Cardiac muscle cell (in vitro differentiated cells and primary cell): ENCODE measurements at regions not wholly inside any gene's neighbourhood (a gene's known extent, or its start where the extent isn't known, plus 50 kb on each side); places are given as distances from the start of the nearest gene placed in this dataset.

Experiments
- DNase-seq, 2 donors: peaks; one replicate each; pipeline versions ENCODE4 v3.0.0 to v3.0.0-alpha.2; 2010 to 2017; ENCODE audit warnings: low read depth in 1 of 2, low spot score in 1 of 2
- H3K27ac ChIP-seq: fragments of 200-600 bp; sonication (generic); 2 replicates; pipeline ENCODE4 v1.5.1; 2016
- H3K27me3 ChIP-seq: fragments of 200-600 bp; sonication (generic); 2 replicates; pipeline ENCODE4 v1.6.0; 2016; ENCODE audit warnings: control low read depth
- H3K36me3 ChIP-seq: fragments of 200-600 bp; sonication (generic); 2 replicates; pipeline ENCODE4 v1.5.1; 2016; ENCODE audit warnings: control low read depth
- H3K4me1 ChIP-seq: fragments of 200-600 bp; sonication (generic); 2 replicates; pipeline ENCODE4 v1.8.1; 2017; ENCODE audit warnings: low read depth, mild to moderate bottlenecking, mixed run types
- H3K4me3 ChIP-seq: fragments of 200-600 bp; sonication (generic); 2 replicates; pipeline ENCODE4 v1.5.1; 2016; ENCODE audit warnings: mild to moderate bottlenecking
- H3K9me3 ChIP-seq: fragments of 200-600 bp; sonication (generic); 2 replicates; pipeline ENCODE4 v1.5.1; 2017; ENCODE audit warnings: low read depth, mild to moderate bottlenecking, control low read depth
- TF ChIP-seq, protein P1 (sequence below): IDR thresholded peaks from 2 replicates; pipeline ENCODE4 v1.5.1; 2012; ENCODE audit warnings: low read depth, mild to moderate bottlenecking, low read length

GRCh38 chr5:99929806-99930135 is 605.4 kb upstream of the FAM174A start:
- Histone ChIP-seq H3K27me3 (no peaks in the 10 kb centered on the region), H3K4me3 (no peak overlapping the region), H3K9me3 (no peaks in the 10 kb centered on the region), H3K36me3 (no peaks in the 10 kb centered on the region), H3K27ac (no peak overlapping the region), H3K4me1 (no peaks in the 10 kb centered on the region)
- TF ChIP-seq, protein P1, sequence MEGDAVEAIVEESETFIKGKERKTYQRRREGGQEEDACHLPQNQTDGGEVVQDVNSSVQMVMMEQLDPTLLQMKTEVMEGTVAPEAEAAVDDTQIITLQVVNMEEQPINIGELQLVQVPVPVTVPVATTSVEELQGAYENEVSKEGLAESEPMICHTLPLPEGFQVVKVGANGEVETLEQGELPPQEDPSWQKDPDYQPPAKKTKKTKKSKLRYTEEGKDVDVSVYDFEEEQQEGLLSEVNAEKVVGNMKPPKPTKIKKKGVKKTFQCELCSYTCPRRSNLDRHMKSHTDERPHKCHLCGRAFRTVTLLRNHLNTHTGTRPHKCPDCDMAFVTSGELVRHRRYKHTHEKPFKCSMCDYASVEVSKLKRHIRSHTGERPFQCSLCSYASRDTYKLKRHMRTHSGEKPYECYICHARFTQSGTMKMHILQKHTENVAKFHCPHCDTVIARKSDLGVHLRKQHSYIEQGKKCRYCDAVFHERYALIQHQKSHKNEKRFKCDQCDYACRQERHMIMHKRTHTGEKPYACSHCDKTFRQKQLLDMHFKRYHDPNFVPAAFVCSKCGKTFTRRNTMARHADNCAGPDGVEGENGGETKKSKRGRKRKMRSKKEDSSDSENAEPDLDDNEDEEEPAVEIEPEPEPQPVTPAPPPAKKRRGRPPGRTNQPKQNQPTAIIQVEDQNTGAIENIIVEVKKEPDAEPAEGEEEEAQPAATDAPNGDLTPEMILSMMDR, result no peak
- DNase-seq, result no peak

GRCh38 chr5:99929067-99929805 is 605.9 kb upstream of the FAM174A start:
- no peaks in the 10 kb centered on the region for H3K27me3 ChIP-seq
- no peak overlapping the region for H3K4me3 ChIP-seq
- H3K9me3 ChIP-seq, result no peaks in the 10 kb centered on the region
- TF ChIP-seq, protein P1, result no peak
- H3K36me3 ChIP-seq, result no peaks in the 10 kb centered on the region
- no peaks in the 10 kb centered on the region for H3K4me1 ChIP-seq
- no peak overlapping the region for H3K27ac ChIP-seq
- no peak for DNase-seq

DNA sequence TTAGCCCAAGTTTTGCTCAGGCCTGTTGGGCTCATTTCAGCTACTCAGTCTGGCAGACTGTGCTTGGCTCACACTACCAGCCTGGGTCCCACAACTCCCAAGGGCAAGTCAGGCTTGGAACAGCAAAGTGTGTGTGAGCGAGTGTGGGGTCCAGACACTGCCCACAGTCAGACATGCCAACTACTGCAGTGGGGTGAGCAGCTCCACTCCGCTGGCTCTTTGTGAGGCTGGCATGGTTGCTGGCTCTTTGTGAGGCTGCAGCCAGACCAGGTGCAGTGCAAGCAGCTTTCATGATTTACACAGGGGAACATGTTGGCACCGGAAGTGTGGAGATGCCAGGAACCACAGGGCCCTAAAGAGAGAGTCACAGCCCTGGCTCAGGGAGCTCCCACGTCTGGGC is 606.7 kb upstream of the FAM174A start:
- no peaks in the 10 kb centered on the region for H3K27me3 ChIP-seq
- no peak for DNase-seq
- no peaks in the 10 kb centered on the region for H3K36me3 ChIP-seq
- H3K9me3 ChIP-seq, result no peaks in the 10 kb centered on the region
- no peaks in the 10 kb centered on the region for H3K4me1 ChIP-seq
- H3K27ac ChIP-seq, result no peak overlapping the region
- H3K4me3 ChIP-seq, result no peak overlapping the region
- TF ChIP-seq, protein P1, result no peak

- TF ChIP-seq, protein P1, result no peak
- Histone ChIP-seq H3K27me3 (no peaks in the 10 kb centered on the region), H3K36me3 (no peaks in the 10 kb centered on the region), H3K4me3 (no peak overlapping the region), H3K4me1 (no peaks in the 10 kb centered on the region), H3K27ac (no peak overlapping the region), H3K9me3 (no peaks in the 10 kb centered on the region)
- DNase-seq, result no peak
Measured at GRCh38 chr5:99926463-99926862, 608.7 kb upstream of the FAM174A start.

DNA sequence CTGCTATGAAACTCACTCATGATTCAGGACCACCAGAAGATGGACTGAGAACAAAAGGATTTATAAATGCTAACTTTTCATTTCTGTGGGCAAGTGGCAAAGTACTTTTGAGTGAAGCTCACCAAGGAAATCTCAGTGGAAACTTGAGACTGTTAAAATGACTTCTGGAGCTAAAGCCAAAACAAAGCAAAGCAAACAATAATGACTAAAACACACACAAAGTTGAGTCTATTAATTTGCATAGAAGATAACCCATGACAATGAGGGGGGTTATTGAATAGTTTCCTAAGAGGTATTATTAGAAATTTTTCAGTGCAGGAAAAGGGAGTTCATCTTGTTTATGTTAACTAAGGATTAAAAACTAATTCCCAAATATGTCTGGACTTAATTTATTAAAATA is 612.8 kb upstream of the FAM174A start:
- H3K27ac ChIP-seq, result no peak overlapping the region
- no peak for DNase-seq
- no peaks in the 10 kb centered on the region for H3K27me3 ChIP-seq
- H3K4me3 ChIP-seq, result no peak overlapping the region
- TF ChIP-seq, protein P1, result no peak
- H3K36me3 ChIP-seq, result no peaks in the 10 kb centered on the region
- H3K9me3 ChIP-seq, result no peaks in the 10 kb centered on the region
- H3K4me1 ChIP-seq, result no peaks in the 10 kb centered on the region
